GM13977 (cell line): ENCODE measurements at regions not wholly inside any gene's neighbourhood (a gene's known extent, or its start where the extent isn't known, plus 50 kb on each side); places are given as distances from the start of the nearest gene placed in this dataset.

Experiments used
- DNase-seq: peaks from one replicate; pipeline ENCODE4 v3.0.0; 2012; ENCODE audit warnings: low spot score
- in situ Hi-C: fragments of 300-500 bp; cut with MboI; formaldehyde crosslinking; loops from one replicate; pipeline ENCODE4 v1.12.0; 2022; ENCODE audit warnings: low sequenced_read_pairs, low pct_unique_long_range_greater_than_20kb, mixed read lengths, inconsistent platforms; ENCODE audit not compliant: unreplicated experiment
- TF ChIP-seq, protein P1 (sequence below): IDR thresholded peaks from 2 replicates; pipeline ENCODE4 v1.5.1; 2012; ENCODE audit warnings: mild to moderate bottlenecking, control low read depth; ENCODE audit not compliant: insufficient read depth; ENCODE audit errors: extremely low read depth, missing control alignments

DNA sequence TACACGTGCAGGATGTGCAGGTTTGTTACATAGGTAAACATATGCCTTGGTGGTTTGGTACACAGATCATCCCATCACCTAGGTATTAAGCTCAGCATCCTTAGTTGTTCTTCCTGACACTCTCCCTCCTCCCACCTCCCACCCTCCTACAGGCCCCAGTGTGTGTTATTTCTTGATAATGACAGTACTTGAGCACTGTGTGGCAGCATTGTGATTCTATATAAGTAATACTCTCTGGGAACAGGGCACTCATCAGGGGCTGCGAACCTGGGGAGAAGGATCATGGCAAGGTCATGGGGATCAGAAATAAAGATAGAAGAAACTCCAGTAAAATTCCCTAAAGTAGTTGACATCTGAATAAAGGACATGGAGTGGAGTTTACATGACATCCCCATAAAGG lies 1256.2 kb upstream of the CRIM1 start:
- in situ Hi-C loops, result no loop called here
- TF ChIP-seq, protein P1, sequence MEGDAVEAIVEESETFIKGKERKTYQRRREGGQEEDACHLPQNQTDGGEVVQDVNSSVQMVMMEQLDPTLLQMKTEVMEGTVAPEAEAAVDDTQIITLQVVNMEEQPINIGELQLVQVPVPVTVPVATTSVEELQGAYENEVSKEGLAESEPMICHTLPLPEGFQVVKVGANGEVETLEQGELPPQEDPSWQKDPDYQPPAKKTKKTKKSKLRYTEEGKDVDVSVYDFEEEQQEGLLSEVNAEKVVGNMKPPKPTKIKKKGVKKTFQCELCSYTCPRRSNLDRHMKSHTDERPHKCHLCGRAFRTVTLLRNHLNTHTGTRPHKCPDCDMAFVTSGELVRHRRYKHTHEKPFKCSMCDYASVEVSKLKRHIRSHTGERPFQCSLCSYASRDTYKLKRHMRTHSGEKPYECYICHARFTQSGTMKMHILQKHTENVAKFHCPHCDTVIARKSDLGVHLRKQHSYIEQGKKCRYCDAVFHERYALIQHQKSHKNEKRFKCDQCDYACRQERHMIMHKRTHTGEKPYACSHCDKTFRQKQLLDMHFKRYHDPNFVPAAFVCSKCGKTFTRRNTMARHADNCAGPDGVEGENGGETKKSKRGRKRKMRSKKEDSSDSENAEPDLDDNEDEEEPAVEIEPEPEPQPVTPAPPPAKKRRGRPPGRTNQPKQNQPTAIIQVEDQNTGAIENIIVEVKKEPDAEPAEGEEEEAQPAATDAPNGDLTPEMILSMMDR, result no peak
- no peak for DNase-seq

DNA sequence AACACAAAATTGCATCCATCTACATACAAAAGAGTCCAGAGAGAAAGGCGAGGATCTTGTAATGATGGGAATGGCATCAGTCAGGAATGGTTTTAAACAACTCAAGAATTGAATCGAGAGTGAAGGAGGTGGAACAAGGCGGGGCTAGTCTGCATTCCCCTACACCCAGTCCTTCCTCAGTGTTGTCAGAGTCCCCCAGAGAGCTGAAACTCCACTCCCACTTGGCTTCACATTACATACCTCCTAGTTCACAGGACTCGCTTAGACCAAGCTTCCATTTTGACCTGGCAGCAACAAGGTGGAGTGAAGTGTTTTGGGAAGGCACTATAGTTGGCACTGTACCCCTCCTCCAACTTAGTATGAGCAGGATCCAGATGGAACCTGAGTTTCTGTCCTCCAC lies 1273.5 kb upstream of the CRIM1 start:
- DNase-seq, result no peak
- TF ChIP-seq, protein P1, result no peak
- in situ Hi-C loops, result no loop called here

DNA sequence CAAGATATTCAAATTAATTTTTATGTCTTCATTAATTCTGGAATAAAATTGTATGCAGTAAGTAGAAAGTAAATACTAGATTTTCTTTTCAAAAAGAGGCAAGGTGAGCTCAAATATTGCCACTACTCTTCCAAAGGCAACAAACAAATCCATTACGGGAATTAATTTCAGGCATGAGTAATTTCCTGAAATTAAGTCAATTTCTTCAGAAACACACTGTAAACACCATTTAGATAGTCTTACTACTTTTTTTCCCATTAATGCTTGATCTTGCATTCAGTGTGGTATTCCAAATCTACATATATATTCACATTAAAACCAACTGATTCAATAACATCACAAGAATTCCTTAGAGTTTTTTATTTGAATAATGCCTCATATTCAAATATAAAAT lies 1274.0 kb upstream of the CRIM1 start:
- in situ Hi-C loops, result no loop called here
- no peak for DNase-seq
- TF ChIP-seq, protein P1, result no peak

DNA sequence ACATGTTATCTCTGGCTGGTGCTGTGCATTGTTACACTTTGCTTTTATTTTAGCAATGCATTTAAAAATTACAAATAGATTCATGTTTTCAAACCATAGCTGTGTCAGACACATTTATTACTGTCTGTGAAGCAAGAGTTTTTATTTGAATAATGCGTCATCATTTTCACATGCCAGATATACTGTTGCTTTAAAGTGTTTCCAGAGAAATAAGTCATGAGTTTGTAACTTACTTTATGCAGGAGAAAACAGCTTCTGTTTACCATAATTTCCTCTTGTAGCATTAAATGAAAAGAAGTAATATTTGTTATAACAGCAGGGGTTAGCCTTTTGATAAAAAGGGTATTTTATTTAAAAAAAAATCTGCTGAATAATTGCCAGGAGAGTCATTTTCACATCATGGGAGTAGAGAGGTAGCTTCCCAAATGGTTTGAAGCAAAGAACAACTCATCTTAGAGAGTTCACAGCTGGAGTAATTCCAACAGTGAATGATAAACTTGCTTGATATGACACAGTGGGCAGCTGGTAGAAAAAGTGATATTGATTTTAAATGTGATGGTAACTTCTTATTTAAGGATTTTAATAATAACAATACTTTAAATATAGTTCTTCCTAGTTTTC lies 1274.5 kb upstream of the CRIM1 start:
- TF ChIP-seq, protein P1, result no peak
- no peak for DNase-seq
- in situ Hi-C loops, result no loop called here

DNA sequence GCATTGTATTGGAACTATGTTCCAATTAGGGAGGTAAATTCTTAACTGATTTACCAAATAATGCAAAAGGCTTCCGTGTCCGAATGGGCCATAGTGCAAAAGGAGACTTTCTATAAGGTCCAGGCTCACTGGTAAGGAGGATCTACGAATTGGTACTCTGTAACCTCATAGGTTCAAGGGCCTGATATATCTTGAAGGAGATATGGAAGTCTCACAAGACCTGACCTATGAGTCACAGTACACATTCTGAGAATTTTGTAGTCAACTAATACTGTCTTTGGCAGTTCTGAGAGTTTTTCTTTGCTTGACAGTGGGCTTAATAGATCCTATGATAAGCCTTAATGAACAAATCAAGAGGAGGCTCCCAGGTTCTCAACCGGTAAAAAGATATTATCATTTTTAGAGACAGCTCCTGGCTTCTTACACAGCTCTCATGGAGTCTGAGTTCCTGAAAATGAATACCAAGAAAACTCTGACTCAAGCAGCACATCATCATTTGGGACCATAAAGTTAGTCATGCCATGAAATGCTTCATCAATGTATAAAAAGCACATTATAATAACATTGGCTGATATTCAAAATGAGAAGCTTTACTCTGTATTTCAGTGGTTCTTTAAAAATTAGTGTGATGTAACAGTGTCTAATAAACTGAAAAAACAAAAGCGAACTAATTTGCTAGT lies 1275.2 kb upstream of the CRIM1 start:
- TF ChIP-seq, protein P1, result no peak
- no peak for DNase-seq
- in situ Hi-C loops, result no loop called here

DNA sequence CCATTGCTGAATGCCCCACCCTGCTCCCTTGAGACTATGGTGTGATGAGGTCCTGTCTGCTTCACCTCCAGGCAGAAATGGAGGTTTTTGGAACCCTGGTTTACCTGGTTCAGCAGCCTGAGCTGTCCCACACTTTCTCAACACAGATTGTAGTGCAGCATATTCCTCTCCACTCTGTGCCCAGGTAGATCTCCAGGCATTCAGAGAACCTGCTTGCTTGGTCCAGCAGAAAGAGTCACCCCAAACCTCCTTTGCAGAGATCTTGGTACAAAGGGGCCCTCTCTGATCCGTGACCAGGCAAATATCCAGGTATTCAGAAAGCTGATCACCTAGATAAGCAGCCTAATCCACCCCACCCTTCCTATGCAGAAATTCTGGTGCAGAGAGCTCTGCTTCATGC lies 1288.2 kb upstream of the CRIM1 start:
- in situ Hi-C loops, result no loop called here
- DNase-seq, result no peak
- TF ChIP-seq, protein P1, result no peak

DNA sequence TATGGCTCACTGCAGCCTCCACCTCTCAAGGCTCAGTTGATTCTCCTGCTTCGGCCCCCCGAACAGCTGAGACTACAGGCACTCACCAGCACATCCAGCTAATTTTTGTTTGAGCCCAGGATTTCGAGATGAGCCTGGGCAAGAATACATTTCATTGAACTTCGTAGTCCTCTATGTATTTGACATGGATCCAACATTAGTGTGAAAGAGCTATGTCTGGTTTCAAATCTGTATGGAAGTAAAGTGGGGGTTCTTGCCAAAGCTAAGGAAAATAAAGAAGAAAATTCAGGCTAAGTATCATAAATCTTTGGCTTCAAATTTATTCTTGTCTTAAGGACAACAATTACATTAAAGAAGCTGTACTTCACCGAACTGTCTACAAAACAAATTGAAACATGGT lies 1291.7 kb upstream of the CRIM1 start:
- TF ChIP-seq, protein P1, result no peak
- in situ Hi-C loops, result no loop called here
- no peak for DNase-seq
